GM12891 (cell line): ENCODE measurements at regions not wholly inside any gene's neighbourhood (a gene's known extent, or its start where the extent isn't known, plus 50 kb on each side); places are given as distances from the start of the nearest gene placed in this dataset.

ENCODE experiments used
- PAX5 ChIP-seq: IDR thresholded peaks from 2 replicates; pipeline ENCODE4 v1.6.1; 2011; ENCODE audit warnings: low read length, moderate library complexity, mild to moderate bottlenecking; ENCODE audit not compliant: insufficient read depth, severe bottlenecking
- POLR2A ChIP-seq: IDR thresholded peaks from 2 replicates; pipeline ENCODE4 v1.6.1; 2011; ENCODE audit warnings: low read depth, low read length, control low read depth
- POLR2AphosphoS5 ChIP-seq: IDR thresholded peaks from 2 replicates; pipeline ENCODE4 v1.6.1; 2011; ENCODE audit warnings: low read depth, low read length, control low read depth
- SPI1 ChIP-seq: IDR thresholded peaks from 2 replicates; pipeline ENCODE4 v1.6.1; 2011; ENCODE audit warnings: low read depth, low read length, control low read depth
- TAF1 ChIP-seq: IDR thresholded peaks from 2 replicates; pipeline ENCODE4 v1.6.1; 2011; ENCODE audit warnings: low read depth, low read length, control low read depth

GRCh38 chr4:181698221-181698620 is 545.0 kb upstream of the TENM3 start:
- TF ChIP-seq POLR2A, result no peak
- no peak for TF ChIP-seq POLR2AphosphoS5
- TF ChIP-seq SPI1, result no peak
- TF ChIP-seq TAF1, result no peak
- TF ChIP-seq PAX5, result no peak
